ENCODE measurements at regions not wholly inside any gene's neighbourhood (a gene's known extent, or its start where the extent isn't known, plus 50 kb on each side); places are given as distances from the start of the nearest gene placed in this dataset.

GRCh38 chr10:20688797-20689544, 208.1 kb downstream of the NEBL start:
- no peak for TF ChIP-seq POLR2A (IDR thresholded peaks at IDR 0.05)
- TF ChIP-seq, protein P1, sequence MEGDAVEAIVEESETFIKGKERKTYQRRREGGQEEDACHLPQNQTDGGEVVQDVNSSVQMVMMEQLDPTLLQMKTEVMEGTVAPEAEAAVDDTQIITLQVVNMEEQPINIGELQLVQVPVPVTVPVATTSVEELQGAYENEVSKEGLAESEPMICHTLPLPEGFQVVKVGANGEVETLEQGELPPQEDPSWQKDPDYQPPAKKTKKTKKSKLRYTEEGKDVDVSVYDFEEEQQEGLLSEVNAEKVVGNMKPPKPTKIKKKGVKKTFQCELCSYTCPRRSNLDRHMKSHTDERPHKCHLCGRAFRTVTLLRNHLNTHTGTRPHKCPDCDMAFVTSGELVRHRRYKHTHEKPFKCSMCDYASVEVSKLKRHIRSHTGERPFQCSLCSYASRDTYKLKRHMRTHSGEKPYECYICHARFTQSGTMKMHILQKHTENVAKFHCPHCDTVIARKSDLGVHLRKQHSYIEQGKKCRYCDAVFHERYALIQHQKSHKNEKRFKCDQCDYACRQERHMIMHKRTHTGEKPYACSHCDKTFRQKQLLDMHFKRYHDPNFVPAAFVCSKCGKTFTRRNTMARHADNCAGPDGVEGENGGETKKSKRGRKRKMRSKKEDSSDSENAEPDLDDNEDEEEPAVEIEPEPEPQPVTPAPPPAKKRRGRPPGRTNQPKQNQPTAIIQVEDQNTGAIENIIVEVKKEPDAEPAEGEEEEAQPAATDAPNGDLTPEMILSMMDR (IDR thresholded peaks at IDR 0.05), result no peak

All from right lobe of liver (tissue), 4 donors.